Thyroid gland (tissue), 4 donors: ENCODE measurements at regions not wholly inside any gene's neighbourhood (a gene's known extent, or its start where the extent isn't known, plus 50 kb on each side); places are given as distances from the start of the nearest gene placed in this dataset.

ENCODE experiments used
- DNase-seq, 2 donors: peaks; one replicate each; pipeline ENCODE4 v3.0.0-alpha.2; 2019
- H3K27ac ChIP-seq, 3 donors: fragments of 200-600 bp; sonication (generic); 1 replicate in 2 of 3; 2 replicates in 1 of 3; pipeline ENCODE4 v1.5.1; 2016 to 2019; ENCODE audit warnings: mild to moderate bottlenecking in 1 of 3, moderate library complexity in 1 of 3
- H3K27me3 ChIP-seq: fragments of 200-600 bp; sonication (generic); one replicate; pipeline ENCODE4 v1.5.1; 2019
- H3K36me3 ChIP-seq, 2 donors: fragments of 200-600 bp; sonication (generic); one replicate each; pipeline ENCODE4 v1.5.1; 2016 to 2019
- H3K4me1 ChIP-seq, 2 donors: fragments of 200-600 bp; sonication (generic); one replicate each; pipeline ENCODE4 v1.5.1; 2017 to 2019
- H3K4me3 ChIP-seq, 3 donors: fragments of 200-600 bp; sonication (generic); replicated peaks in 1 of 3; 1 replicate in 2 of 3; 2 replicates in 1 of 3; pipeline ENCODE4 v1.5.1; 2016; ENCODE audit warnings: mild to moderate bottlenecking in 1 of 3
- H3K9me3 ChIP-seq: fragments of 200-600 bp; sonication (generic); one replicate; pipeline ENCODE4 v1.5.1; 2017
- POLR2A ChIP-seq, 2 donors: fragments of 450-650 bp; IDR thresholded peaks; one replicate each; pipeline ENCODE4 v1.6.1; 2017; ENCODE audit warnings: antibody characterized with exemption in 2 of 2, mild to moderate bottlenecking in 2 of 2, moderate library complexity in 1 of 2
- WGBS, 2 donors: methylation state at CpG; one replicate each; pipeline ENCODE4 v1.1.5; 2017; 5-methylcytosine and 5-hydroxymethylcytosine counted together
- intact Hi-C: fragments of 100-400 bp; cut with DNase I; formaldehyde crosslinking; loops from one replicate; pipeline ENCODE4 v1.15.1; 2023
- TF ChIP-seq, protein P1 (sequence below), 6 experiments: fragments of 200-600 bp in 3 of 6; fragments of 450-650 bp in 3 of 6; sonication (generic) in 3 of 6; IDR thresholded peaks; one replicate each; pipeline ENCODE4 v1.5.1; 2016 to 2019; ENCODE audit warnings: antibody characterized with exemption in 6 of 6, mild to moderate bottlenecking in 2 of 6, inconsistent platforms in 1 of 6, moderate library complexity in 1 of 6

DNA sequence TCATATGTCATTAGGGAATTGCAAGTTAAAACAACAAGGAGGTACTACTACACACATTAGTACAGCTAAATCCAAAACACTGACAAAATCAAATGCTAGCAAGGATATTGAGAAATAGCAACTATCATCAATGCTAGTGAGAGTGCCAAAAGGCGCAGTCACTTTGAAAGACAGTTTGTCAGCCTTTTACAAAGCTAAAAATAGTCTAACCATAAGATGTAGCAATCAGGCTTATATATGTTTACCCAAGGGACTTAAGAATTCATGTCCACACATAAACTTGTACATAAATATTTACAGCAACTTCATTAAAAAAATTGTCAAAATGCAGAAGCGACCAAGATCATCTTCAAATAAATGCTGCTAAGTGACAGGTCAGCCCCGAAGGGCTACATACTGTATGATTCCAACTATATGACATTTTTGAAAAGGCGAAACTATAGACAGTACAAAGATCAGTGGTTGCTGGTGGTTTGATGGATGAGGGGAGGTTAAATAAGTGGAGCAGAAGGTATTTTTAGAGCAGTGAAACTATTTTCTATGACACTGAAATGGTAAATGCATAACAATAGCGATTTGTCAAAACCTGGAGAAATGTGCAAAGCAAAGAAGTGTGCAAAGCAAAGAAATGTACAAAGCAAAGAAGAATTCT is 704.8 kb downstream of the ARAP2 start:
- TF ChIP-seq POLR2A (IDR thresholded peaks at IDR 0.05): no peak
- TF ChIP-seq, protein P1, sequence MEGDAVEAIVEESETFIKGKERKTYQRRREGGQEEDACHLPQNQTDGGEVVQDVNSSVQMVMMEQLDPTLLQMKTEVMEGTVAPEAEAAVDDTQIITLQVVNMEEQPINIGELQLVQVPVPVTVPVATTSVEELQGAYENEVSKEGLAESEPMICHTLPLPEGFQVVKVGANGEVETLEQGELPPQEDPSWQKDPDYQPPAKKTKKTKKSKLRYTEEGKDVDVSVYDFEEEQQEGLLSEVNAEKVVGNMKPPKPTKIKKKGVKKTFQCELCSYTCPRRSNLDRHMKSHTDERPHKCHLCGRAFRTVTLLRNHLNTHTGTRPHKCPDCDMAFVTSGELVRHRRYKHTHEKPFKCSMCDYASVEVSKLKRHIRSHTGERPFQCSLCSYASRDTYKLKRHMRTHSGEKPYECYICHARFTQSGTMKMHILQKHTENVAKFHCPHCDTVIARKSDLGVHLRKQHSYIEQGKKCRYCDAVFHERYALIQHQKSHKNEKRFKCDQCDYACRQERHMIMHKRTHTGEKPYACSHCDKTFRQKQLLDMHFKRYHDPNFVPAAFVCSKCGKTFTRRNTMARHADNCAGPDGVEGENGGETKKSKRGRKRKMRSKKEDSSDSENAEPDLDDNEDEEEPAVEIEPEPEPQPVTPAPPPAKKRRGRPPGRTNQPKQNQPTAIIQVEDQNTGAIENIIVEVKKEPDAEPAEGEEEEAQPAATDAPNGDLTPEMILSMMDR (IDR thresholded peaks at IDR 0.05): no peak
- Histone ChIP-seq H3K27ac (no peak overlapping the region), H3K27me3 (no peaks in the 10 kb centered on the region), H3K4me1 (no peaks in the 10 kb centered on the region), H3K36me3 (no peaks in the 10 kb centered on the region), H3K9me3 (no peaks in the 10 kb centered on the region), H3K4me3 (no peak overlapping the region)
- no peak for DNase-seq
- intact Hi-C loops: no loop called here
- WGBS, 2 donors: 89 to 91% methylated on average over 5 of the region's 5 CpGs

DNA sequence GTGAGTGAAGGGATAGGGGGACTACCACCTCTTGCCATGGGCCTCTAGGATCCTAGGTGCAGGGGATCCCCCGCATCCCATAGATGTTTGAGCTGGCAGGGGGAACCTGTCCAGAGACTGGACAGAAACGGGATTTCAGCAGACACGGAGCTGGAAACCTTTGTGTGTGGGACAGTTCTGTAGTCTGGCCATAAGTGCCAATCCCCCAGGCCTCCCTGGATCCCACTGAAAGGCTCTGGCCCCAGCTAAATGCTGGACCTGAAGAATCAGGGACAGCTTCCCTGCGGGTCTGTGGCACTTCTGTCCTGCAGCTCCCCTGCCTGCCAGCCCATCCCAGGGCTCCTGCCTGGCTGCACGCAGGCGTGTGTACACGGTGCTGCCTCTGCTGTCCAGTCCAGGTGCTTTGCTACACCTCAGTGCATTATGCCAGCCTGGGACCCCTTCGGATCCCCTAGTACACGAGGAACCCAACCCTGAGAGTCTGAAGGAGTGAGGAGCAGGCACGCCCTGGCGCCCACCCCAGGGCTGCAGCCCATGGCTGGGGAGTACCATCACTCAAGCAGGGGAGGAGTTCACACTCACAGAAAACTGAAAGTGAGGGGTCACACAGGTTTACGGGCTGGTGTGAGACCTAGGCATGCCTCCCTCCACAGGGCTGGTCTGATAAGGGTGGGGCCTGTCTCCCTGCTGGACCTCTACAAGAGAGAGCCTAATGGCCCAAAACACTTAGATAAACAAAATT is 703.0 kb downstream of the ARAP2 start:
- intact Hi-C loops: no loop called here
- H3K27me3 ChIP-seq: no peaks in the 10 kb centered on the region
- WGBS, 2 donors: 90 to 100% methylated on average over 6 to 9 of the region's 12 CpGs
- no peaks in the 10 kb centered on the region for H3K4me1 ChIP-seq
- no peak for DNase-seq
- H3K36me3 ChIP-seq: no peaks in the 10 kb centered on the region
- TF ChIP-seq, protein P1 (IDR thresholded peaks at IDR 0.05): no peak
- TF ChIP-seq POLR2A (IDR thresholded peaks at IDR 0.05): no peak
- no peak overlapping the region for H3K27ac ChIP-seq
- H3K4me3 ChIP-seq: no peak overlapping the region
- H3K9me3 ChIP-seq: no peaks in the 10 kb centered on the region

DNA sequence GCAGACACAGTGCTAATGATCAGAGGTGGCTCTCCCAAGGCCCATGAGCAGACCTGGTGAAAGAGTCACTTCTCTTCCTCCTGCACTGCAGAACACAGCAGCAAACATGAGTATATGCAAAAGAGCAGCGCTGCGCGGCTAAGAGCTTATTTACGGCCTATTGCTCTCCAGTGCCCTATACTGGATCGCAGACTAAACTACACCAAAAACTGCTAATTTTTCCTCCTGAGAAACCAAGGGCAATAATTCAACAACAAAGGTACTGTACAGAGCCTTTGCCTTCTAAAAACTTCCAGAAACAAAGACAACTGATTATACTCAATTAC is 702.5 kb downstream of the ARAP2 start:
- H3K4me1 ChIP-seq: no peaks in the 10 kb centered on the region
- H3K4me3 ChIP-seq: no peak overlapping the region
- TF ChIP-seq, protein P1 (IDR thresholded peaks at IDR 0.05): no peak
- TF ChIP-seq POLR2A (IDR thresholded peaks at IDR 0.05): no peak
- no peak overlapping the region for H3K27ac ChIP-seq
- H3K36me3 ChIP-seq: no peaks in the 10 kb centered on the region
- no peaks in the 10 kb centered on the region for H3K9me3 ChIP-seq
- H3K27me3 ChIP-seq: no peaks in the 10 kb centered on the region
- WGBS, 2 donors: 80 to 91% methylated on average over 5 of the region's 5 CpGs
- intact Hi-C loops: no loop called here
- no peak for DNase-seq

DNA sequence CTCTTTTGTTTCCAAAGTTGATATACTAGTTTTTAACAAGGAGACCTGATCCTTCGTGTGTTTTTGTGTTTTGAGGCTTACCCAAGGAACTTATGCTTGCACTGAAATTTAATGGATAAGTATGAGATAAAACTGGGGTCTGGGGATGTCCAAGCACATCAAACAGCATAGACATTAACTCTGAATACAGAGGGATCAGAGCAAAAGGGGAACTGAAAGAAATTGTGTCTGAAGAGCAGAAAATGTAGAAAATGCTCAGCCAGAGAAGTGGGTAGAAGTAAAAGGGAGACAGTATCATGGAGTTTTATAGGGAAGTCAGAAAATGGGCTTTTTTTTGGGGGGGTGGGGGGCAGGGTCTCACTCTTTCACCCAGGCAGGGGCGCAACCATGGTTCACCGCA is 695.4 kb downstream of the ARAP2 start:
- Histone ChIP-seq H3K27ac (no peak overlapping the region), H3K4me1 (no peaks in the 10 kb centered on the region), H3K4me3 (no peak overlapping the region), H3K27me3 (no peaks in the 10 kb centered on the region), H3K36me3 (no peaks in the 10 kb centered on the region), H3K9me3 (no peaks in the 10 kb centered on the region)
- DNase-seq: no peak
- intact Hi-C loops: no loop called here
- WGBS, 2 donors: 92% methylated on average over 3 of the region's 3 CpGs
- TF ChIP-seq, protein P1 (IDR thresholded peaks at IDR 0.05): no peak
- no peak for TF ChIP-seq POLR2A (IDR thresholded peaks at IDR 0.05)

DNA sequence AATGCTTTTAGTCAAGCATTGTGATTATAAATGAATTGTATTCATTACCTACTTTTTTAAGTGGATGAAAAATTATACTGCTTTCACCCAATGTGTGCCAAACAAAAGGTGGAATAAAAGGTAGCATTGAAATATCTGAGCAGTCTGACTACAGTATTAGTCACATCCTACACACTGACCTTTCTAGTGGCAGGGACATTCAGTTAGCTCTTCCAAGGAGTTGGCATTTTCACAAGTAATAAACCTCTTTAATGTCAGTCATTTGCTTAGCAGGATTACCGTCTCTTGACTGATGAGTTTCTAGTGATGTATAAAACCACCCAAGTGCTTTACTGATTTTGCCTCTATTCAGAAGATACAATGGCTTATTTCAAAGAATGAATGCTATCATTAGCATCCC is 687.9 kb downstream of the ARAP2 start:
- intact Hi-C loops: no loop called here
- no peaks in the 10 kb centered on the region for H3K9me3 ChIP-seq
- H3K36me3 ChIP-seq: no peaks in the 10 kb centered on the region
- DNase-seq: no peak
- no peak overlapping the region for H3K27ac ChIP-seq
- WGBS, 2 donors: 95 to 100% methylated on average over 1 of the region's 1 CpG
- H3K4me3 ChIP-seq: no peak overlapping the region
- no peaks in the 10 kb centered on the region for H3K27me3 ChIP-seq
- H3K4me1 ChIP-seq: no peaks in the 10 kb centered on the region
- no peak for TF ChIP-seq POLR2A (IDR thresholded peaks at IDR 0.05)
- TF ChIP-seq, protein P1 (IDR thresholded peaks at IDR 0.05): no peak
